GM10248 (cell line): ENCODE measurements at regions not wholly inside any gene's neighbourhood (a gene's known extent, or its start where the extent isn't known, plus 50 kb on each side); places are given as distances from the start of the nearest gene placed in this dataset.

Experiments used
- CTCF ChIA-PET: fragments of 300-600 bp; sonication (Branson Sonifier 250); formaldehyde crosslinking; extraction: SDS; loops from one replicate; lab custom pipeline; 2021; ENCODE audit warnings: antibody characterized with exemption; lab: Yijun Ruan, JAX
- POLR2A ChIA-PET: fragments of 350-650 bp; sonication (Branson Sonifier 250); formaldehyde crosslinking; extraction: SDS; loops from one replicate; lab custom pipeline; 2020; ENCODE audit warnings: antibody characterized with exemption; lab: Yijun Ruan, JAX
- DNase-seq: peaks from one replicate; pipeline ENCODE4 v3.0.0; 2012; ENCODE audit errors: extremely low spot score
- TF ChIP-seq, protein P1 (sequence below): IDR thresholded peaks from 2 replicates; pipeline ENCODE4 v1.5.1; 2012; ENCODE audit warnings: mild to moderate bottlenecking, low read depth; ENCODE audit errors: extremely low read depth, missing control alignments, control extremely low read depth

GRCh38 chr21:32216293-32216692 is 62.6 kb downstream of the MIS18A start:
- TF ChIP-seq, protein P1, sequence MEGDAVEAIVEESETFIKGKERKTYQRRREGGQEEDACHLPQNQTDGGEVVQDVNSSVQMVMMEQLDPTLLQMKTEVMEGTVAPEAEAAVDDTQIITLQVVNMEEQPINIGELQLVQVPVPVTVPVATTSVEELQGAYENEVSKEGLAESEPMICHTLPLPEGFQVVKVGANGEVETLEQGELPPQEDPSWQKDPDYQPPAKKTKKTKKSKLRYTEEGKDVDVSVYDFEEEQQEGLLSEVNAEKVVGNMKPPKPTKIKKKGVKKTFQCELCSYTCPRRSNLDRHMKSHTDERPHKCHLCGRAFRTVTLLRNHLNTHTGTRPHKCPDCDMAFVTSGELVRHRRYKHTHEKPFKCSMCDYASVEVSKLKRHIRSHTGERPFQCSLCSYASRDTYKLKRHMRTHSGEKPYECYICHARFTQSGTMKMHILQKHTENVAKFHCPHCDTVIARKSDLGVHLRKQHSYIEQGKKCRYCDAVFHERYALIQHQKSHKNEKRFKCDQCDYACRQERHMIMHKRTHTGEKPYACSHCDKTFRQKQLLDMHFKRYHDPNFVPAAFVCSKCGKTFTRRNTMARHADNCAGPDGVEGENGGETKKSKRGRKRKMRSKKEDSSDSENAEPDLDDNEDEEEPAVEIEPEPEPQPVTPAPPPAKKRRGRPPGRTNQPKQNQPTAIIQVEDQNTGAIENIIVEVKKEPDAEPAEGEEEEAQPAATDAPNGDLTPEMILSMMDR, result no peak
- CTCF ChIA-PET, result no interaction called here
- DNase-seq, result no peak
- POLR2A ChIA-PET, result no interaction called here

GRCh38 chr21:32215306-32215685 is 63.6 kb downstream of the MIS18A start:
- POLR2A ChIA-PET, result no interaction called here
- CTCF ChIA-PET, result no interaction called here
- TF ChIP-seq, protein P1, result no peak
- DNase-seq, result no peak

GRCh38 chr21:32214654-32215305 is 64.1 kb downstream of the MIS18A start:
- CTCF ChIA-PET, result interaction anchor here (1.2 kb wide), 1 partner anchor 17 kb away, joined by 3 read pairs; no protein-coding TSS in a partner anchor
- POLR2A ChIA-PET, result no interaction called here
- TF ChIP-seq, protein P1, result no peak
- DNase-seq, result no peak

- ChIA-PET POLR2A (no interaction called here), CTCF (interaction anchor here (1.0 kb wide), 1 partner anchor 26 kb away, joined by 3 read pairs; no protein-coding TSS in a partner anchor)
- DNase-seq, result no peak
- TF ChIP-seq, protein P1, result no peak
Measured at GRCh38 chr21:32212116-32212515, 66.7 kb downstream of the MIS18A start.

DNA sequence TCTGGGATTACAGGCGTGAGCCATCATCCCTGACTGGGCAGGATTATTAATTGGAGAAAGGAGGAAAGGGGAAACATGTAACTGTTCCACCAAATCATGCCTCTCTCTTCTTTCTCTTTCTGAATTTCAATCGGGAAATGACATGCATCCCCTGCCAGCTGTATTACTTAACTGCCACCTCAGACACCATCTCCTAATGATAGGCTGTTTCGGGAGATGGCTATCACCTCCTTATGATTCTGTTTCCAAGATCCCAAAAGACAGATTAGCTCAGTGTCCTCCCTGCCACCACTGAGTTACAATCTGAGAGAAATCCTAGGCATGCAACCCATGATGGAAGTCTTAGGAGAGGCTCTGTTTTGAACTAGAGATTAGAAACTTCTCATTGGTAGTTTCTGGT is 67.5 kb downstream of the MIS18A start:
- ChIA-PET POLR2A (no interaction called here), CTCF (no interaction called here)
- DNase-seq, result no peak
- TF ChIP-seq, protein P1, result no peak

DNA sequence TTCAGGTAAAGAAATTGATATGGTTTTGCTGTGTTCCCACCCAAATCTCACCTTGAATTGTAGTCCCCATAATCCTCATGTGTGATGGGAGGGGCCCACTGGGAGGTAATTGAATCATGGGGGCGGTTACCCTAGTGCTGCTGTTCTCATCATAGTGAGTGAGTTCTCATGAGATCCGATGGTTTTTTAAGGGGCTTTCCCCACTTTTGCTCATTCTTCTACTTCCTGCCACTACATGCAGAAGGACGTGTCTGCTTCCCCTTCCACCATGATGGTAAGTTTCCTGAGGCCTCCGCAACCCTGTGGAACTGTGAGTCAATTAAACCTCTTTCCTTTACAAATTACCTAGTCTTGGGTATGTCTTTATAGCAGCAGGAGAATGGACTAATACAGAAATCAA is 69.3 kb downstream of the MIS18A start:
- TF ChIP-seq, protein P1, result no peak
- CTCF ChIA-PET, result interaction anchor here (1.1 kb wide), 1 partner anchor 14 kb away, joined by 3 read pairs; no protein-coding TSS in a partner anchor
- POLR2A ChIA-PET, result no interaction called here
- no peak for DNase-seq

DNA sequence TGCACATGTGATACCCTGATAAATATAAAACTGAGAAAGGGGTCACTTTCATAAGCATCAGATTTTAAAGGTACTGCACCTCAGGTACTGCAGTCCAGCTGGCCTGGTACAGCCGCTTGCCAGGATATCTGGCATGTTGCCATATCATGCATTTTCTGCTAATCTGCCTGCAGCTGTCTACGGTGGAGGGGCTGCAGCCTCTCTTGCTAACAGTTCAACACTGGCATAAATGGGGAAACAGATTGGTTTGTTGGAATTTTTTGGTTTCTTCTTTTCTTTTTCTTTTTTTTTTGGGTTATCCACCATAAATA is 71.5 kb downstream of the MIS18A start:
- DNase-seq, result no peak
- TF ChIP-seq, protein P1, result no peak
- ChIA-PET CTCF (no interaction called here), POLR2A (no interaction called here)
